HG02852 (cell line): ENCODE measurements at regions not wholly inside any gene's neighbourhood (a gene's known extent, or its start where the extent isn't known, plus 50 kb on each side); places are given as distances from the start of the nearest gene placed in this dataset.
A peak's percentile ranks its signal among the peaks of the same experiment; 100 is the strongest.
"Not testable (repeated sequence)": the region's sequence is repeated elsewhere in the genome, so short reads cannot be mapped to it uniquely, and the experiment has no call there.

Experiments used
- ATAC-seq: cut with Tn5 transposase; IDR thresholded peaks from one replicate; pipeline ENCODE4 v1.9.1; 2021; ENCODE audit warnings: mild to moderate bottlenecking, moderate library complexity; ENCODE audit not compliant: unreplicated experiment

- no peak for ATAC-seq
Measured at GRCh38 chr11:93032580-93032979, 63.1 kb downstream of the MTNR1B start.

- ATAC-seq, result no peak
Measured at GRCh38 chr11:93033093-93033492, 63.6 kb downstream of the MTNR1B start.

GRCh38 chr11:93034031-93034722, 64.7 kb downstream of the MTNR1B start:
- no peak for ATAC-seq

GRCh38 chr11:93034723-93035039, 65.2 kb downstream of the MTNR1B start:
- no peak for ATAC-seq

GRCh38 chr11:93038521-93038920, 69.1 kb downstream of the MTNR1B start:
- ATAC-seq, result no peak

- ATAC-seq, result no peak
Measured at GRCh38 chr11:93039531-93040240, 70.2 kb downstream of the MTNR1B start.

- ATAC-seq, result no peak
Measured at GRCh38 chr11:93041682-93042081, 72.2 kb downstream of the MTNR1B start.

- ATAC-seq, result not testable (repeated sequence)
Measured at GRCh38 chr11:93043186-93043585, 73.7 kb downstream of the MTNR1B start.

GRCh38 chr11:93049740-93050139, 80.3 kb downstream of the MTNR1B start:
- ATAC-seq, result no peak

- no peak for ATAC-seq
Measured at GRCh38 chr11:93051186-93051585, 81.7 kb downstream of the MTNR1B start.

- ATAC-seq, result no peak
Measured at GRCh38 chr11:93053864-93054263, 84.4 kb downstream of the MTNR1B start.

- no peak for ATAC-seq
Measured at GRCh38 chr11:93054279-93054678, 84.8 kb downstream of the MTNR1B start.

- peak; percentile 82 for ATAC-seq
Measured at GRCh38 chr11:93054881-93055280, 85.4 kb downstream of the MTNR1B start.

- no peak for ATAC-seq
Measured at GRCh38 chr11:93059117-93059957, 89.9 kb downstream of the MTNR1B start.

- no peak for ATAC-seq
Measured at GRCh38 chr11:93063086-93063485, 93.6 kb downstream of the MTNR1B start.

GRCh38 chr11:93065074-93065674, 95.7 kb downstream of the MTNR1B start:
- ATAC-seq, result not testable (repeated sequence)

- ATAC-seq, result no peak
Measured at GRCh38 chr11:93067881-93068390, 98.5 kb downstream of the MTNR1B start.

GRCh38 chr11:93072229-93072914, 102.9 kb downstream of the MTNR1B start:
- ATAC-seq, result no peak

GRCh38 chr11:93073026-93073425, 103.6 kb downstream of the MTNR1B start:
- ATAC-seq, result no peak

- no peak for ATAC-seq
Measured at GRCh38 chr11:93073508-93074280, 104.2 kb downstream of the MTNR1B start.
